DOHH2 (cell line): ENCODE measurements at regions not wholly inside any gene's neighbourhood (a gene's known extent, or its start where the extent isn't known, plus 50 kb on each side); places are given as distances from the start of the nearest gene placed in this dataset.

Experiments used
- H3F3A ChIP-seq: fragments of 200-600 bp; sonication (generic), shearing (Covaris generic); 2 replicates; pipeline ENCODE4 v1.6.0; 2016; ENCODE audit warnings: antibody characterized with exemption, mild to moderate bottlenecking; ENCODE audit not compliant: control insufficient read depth, insufficient read depth
- H3K27ac ChIP-seq: fragments of 200-600 bp; sonication (generic); 2 replicates; pipeline ENCODE4 v1.5.1; 2014; ENCODE audit warnings: low read depth, mild to moderate bottlenecking, low read length, moderate library complexity
- H3K27me3 ChIP-seq: fragments of 200-600 bp; sonication (generic); 2 replicates; pipeline ENCODE4 v1.6.1; 2014; ENCODE audit warnings: mild to moderate bottlenecking, low read length, mixed read lengths; ENCODE audit not compliant: control insufficient read depth
- H3K36me3 ChIP-seq: fragments of 200-600 bp; sonication (generic); 2 replicates; pipeline ENCODE4 v1.6.1; 2014; ENCODE audit warnings: mild to moderate bottlenecking, low read length, moderate library complexity, mixed read lengths; ENCODE audit not compliant: control insufficient read depth
- H3K4me1 ChIP-seq: fragments of 200-600 bp; sonication (generic); 2 replicates; pipeline ENCODE4 v1.6.1; 2014; ENCODE audit warnings: mild to moderate bottlenecking, low read length, mixed read lengths; ENCODE audit not compliant: control insufficient read depth
- H3K4me2 ChIP-seq: fragments of 200-600 bp; sonication (generic); 2 replicates; pipeline ENCODE4 v1.6.0; 2014; ENCODE audit warnings: mild to moderate bottlenecking, low read length, moderate library complexity
- H3K4me3 ChIP-seq: fragments of 200-600 bp; sonication (generic); 2 replicates; pipeline ENCODE4 v1.5.1; 2014; ENCODE audit warnings: mild to moderate bottlenecking, low read length, mixed read lengths
- H3K79me2 ChIP-seq: fragments of 200-600 bp; sonication (generic); 2 replicates; pipeline ENCODE4 v1.6.1; 2014; ENCODE audit warnings: mild to moderate bottlenecking, low read length, mixed read lengths; ENCODE audit not compliant: control insufficient read depth
- H3K9me2 ChIP-seq: fragments of 200-600 bp; sonication (generic); replicated peaks from 2 replicates; pipeline ENCODE4 v1.6.1; 2014; ENCODE audit warnings: mild to moderate bottlenecking, low read length, mixed read lengths; ENCODE audit not compliant: control insufficient read depth
- H3K9me3 ChIP-seq: fragments of 200-600 bp; sonication (generic); 2 replicates; pipeline ENCODE4 v1.6.1; 2014; ENCODE audit warnings: antibody characterized with exemption, low read length, mixed read lengths; ENCODE audit not compliant: control insufficient read depth, insufficient read depth
- H4K20me1 ChIP-seq: fragments of 200-600 bp; sonication (generic); 2 replicates; pipeline ENCODE4 v1.6.0; 2014; ENCODE audit warnings: low read depth, mild to moderate bottlenecking, antibody characterized with exemption, low read length, moderate library complexity; ENCODE audit not compliant: control insufficient read depth, insufficient read depth
- EZH2phosphoT487 ChIP-seq: fragments of 200-600 bp; sonication (generic); IDR thresholded peaks from 2 replicates; pipeline ENCODE4 v1.6.1; 2017; ENCODE audit warnings: borderline replicate concordance, mild to moderate bottlenecking, antibody characterized with exemption, low read length, moderate library complexity, mixed read lengths
- TF ChIP-seq, protein P1 (sequence below): fragments of 200-600 bp; sonication (generic); IDR thresholded peaks from one replicate; pipeline ENCODE4 v1.5.1; 2014; ENCODE audit warnings: antibody characterized with exemption, mild to moderate bottlenecking, low read depth, low read length; ENCODE audit not compliant: poor library complexity, severe bottlenecking

DNA sequence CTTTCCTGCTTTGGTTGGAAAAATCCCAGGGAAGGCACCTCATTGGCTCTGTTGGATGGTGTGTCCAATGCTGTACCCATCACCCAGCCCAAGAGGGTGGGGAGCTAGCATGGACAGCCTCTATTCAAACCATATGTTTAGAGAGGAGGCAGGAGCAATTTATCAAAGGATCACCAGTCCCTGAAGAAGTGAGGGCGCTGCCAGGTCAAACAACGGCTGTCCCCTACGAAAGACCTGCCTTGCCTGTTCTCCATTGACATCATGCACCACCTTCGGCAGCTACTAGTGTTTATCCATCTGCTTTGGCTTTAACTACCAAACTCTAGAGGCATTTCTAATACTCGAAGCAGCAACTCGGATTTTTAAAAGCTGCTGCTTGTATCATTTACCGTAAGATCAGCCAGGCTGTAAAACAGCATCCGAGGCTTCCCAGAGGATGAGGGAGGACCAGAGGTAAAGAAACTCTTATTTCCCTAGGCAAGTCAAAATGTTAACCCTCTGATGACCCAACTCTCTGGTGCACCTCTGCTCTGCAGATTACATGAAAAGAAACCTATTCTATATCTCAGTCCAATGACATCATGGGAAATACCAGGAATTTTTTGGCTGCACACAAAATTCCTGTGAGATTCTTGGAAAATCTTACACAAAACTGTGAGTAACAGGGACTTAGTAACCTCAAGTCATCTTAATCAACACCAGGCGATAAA lies 720.9 kb upstream of the TBX3 start:
- H3K36me3 ChIP-seq = no peaks in the 10 kb centered on the region
- H3K4me1 ChIP-seq = no peaks in the 10 kb centered on the region
- H3K9me3 ChIP-seq = no peaks in the 10 kb centered on the region
- no peaks in the 10 kb centered on the region for H3K9me2 ChIP-seq
- no peak overlapping the region for H3K27ac ChIP-seq
- no peaks in the 10 kb centered on the region for H4K20me1 ChIP-seq
- no peak overlapping the region for H3K4me2 ChIP-seq
- H3K4me3 ChIP-seq = no peak overlapping the region
- TF ChIP-seq, protein P1, sequence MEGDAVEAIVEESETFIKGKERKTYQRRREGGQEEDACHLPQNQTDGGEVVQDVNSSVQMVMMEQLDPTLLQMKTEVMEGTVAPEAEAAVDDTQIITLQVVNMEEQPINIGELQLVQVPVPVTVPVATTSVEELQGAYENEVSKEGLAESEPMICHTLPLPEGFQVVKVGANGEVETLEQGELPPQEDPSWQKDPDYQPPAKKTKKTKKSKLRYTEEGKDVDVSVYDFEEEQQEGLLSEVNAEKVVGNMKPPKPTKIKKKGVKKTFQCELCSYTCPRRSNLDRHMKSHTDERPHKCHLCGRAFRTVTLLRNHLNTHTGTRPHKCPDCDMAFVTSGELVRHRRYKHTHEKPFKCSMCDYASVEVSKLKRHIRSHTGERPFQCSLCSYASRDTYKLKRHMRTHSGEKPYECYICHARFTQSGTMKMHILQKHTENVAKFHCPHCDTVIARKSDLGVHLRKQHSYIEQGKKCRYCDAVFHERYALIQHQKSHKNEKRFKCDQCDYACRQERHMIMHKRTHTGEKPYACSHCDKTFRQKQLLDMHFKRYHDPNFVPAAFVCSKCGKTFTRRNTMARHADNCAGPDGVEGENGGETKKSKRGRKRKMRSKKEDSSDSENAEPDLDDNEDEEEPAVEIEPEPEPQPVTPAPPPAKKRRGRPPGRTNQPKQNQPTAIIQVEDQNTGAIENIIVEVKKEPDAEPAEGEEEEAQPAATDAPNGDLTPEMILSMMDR = no peak
- H3K79me2 ChIP-seq = no peaks in the 10 kb centered on the region
- H3F3A ChIP-seq = no peaks in the 10 kb centered on the region
- no peaks in the 10 kb centered on the region for H3K27me3 ChIP-seq

DNA sequence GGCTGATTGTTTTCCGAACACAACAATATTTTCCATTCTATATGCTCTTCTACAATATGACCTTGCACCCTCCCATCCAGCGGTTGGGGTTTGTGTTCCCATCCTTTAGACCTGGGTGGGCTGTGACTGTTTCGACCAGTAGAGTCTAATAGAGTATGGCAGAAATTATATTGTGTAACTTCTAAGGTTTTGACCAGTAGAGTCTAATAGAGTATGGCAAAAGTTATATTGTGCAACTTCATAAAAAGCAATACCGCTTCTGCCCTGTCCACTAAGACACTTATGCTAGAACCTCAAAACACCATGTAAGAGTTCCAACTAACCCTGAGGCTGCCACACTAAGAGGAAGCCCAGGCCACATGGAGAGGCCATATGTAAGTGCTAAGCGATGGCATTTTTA lies 719.7 kb upstream of the TBX3 start:
- H3K79me2 ChIP-seq = no peaks in the 10 kb centered on the region
- H3K4me1 ChIP-seq = no peaks in the 10 kb centered on the region
- no peaks in the 10 kb centered on the region for H3K9me3 ChIP-seq
- no peaks in the 10 kb centered on the region for H3K36me3 ChIP-seq
- H3K4me3 ChIP-seq = no peak overlapping the region
- H3K27ac ChIP-seq = no peak overlapping the region
- TF ChIP-seq EZH2phosphoT487 = no peak
- TF ChIP-seq, protein P1 = no peak
- no peaks in the 10 kb centered on the region for H4K20me1 ChIP-seq
- H3F3A ChIP-seq = no peaks in the 10 kb centered on the region
- H3K4me2 ChIP-seq = no peak overlapping the region
- no peaks in the 10 kb centered on the region for H3K27me3 ChIP-seq
- H3K9me2 ChIP-seq = no peaks in the 10 kb centered on the region

DNA sequence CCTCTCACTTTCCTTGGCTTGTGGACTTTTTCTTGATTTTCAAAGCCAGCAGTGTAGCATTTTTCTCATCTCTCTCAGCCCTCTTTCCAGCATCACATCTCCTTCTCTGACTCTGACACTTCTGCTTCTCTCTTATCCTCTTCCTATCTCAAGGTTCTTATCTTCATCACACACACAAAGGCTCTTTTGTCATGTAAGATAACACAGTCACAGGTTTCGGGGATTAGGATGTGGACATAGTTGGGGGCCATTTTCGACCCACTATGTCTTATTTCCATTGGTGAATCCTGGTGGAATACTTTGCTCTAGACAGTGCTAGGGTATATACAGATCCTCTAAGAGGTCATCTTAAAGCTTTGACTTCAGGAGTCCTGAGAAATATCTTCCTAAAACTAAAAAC lies 719.3 kb upstream of the TBX3 start:
- Histone ChIP-seq H3K9me3 (no peaks in the 10 kb centered on the region), H3K27ac (no peak overlapping the region), H3K4me3 (no peak overlapping the region), H3K4me1 (no peaks in the 10 kb centered on the region), H3K4me2 (no peak overlapping the region), H3K36me3 (no peaks in the 10 kb centered on the region), H3K79me2 (no peaks in the 10 kb centered on the region), H3F3A (no peaks in the 10 kb centered on the region), H4K20me1 (no peaks in the 10 kb centered on the region), H3K27me3 (no peaks in the 10 kb centered on the region), H3K9me2 (no peaks in the 10 kb centered on the region)
- TF ChIP-seq, protein P1 = no peak
